NCI-H2227 (cell line): ENCODE measurements at regions not wholly inside any gene's neighbourhood (a gene's known extent, or its start where the extent isn't known, plus 50 kb on each side); places are given as distances from the start of the nearest gene placed in this dataset.
A peak's percentile ranks its signal among the peaks of the same experiment; 100 is the strongest.
"Not testable (repeated sequence)": the region's sequence is repeated elsewhere in the genome, so short reads cannot be mapped to it uniquely, and the experiment has no call there.

Source experiments
- DNase-seq: peaks from one replicate; lab custom pipeline; 2025; ENCODE audit not compliant: unreplicated experiment; lab: John Stamatoyannopoulos, UW

GRCh38 chr13:53266757-53267156, 238.1 kb downstream of the OLFM4 start:
- no peak for DNase-seq

- DNase-seq, result no peak
Measured at GRCh38 chr13:53269634-53270033, 241.0 kb downstream of the OLFM4 start.

GRCh38 chr13:53272873-53273272, 244.3 kb downstream of the OLFM4 start:
- no peak for DNase-seq

GRCh38 chr13:53276265-53276664, 247.7 kb downstream of the OLFM4 start:
- DNase-seq, result no peak

GRCh38 chr13:53281677-53282076, 253.1 kb downstream of the OLFM4 start:
- no peak for DNase-seq

- DNase-seq, result no peak
Measured at GRCh38 chr13:53285896-53286430, 257.4 kb downstream of the OLFM4 start.

- no peak for DNase-seq
Measured at GRCh38 chr13:53298396-53298795, 269.8 kb downstream of the OLFM4 start.

- peak; percentile 67 for DNase-seq
Measured at GRCh38 chr13:53301449-53301848, 272.8 kb downstream of the OLFM4 start.

GRCh38 chr13:53305419-53305818, 276.8 kb downstream of the OLFM4 start:
- not testable (repeated sequence) for DNase-seq

GRCh38 chr13:53310786-53311185, 282.2 kb downstream of the OLFM4 start:
- DNase-seq, result peak; percentile 4

- DNase-seq, result no peak
Measured at GRCh38 chr13:53311561-53311960, 282.9 kb downstream of the OLFM4 start.

- DNase-seq, result no peak
Measured at GRCh38 chr13:53321296-53321801, 292.7 kb downstream of the OLFM4 start.

- DNase-seq, result no peak
Measured at GRCh38 chr13:53324656-53325055, 296.0 kb downstream of the OLFM4 start.

GRCh38 chr13:53326716-53327115, 298.1 kb downstream of the OLFM4 start:
- DNase-seq, result no peak

GRCh38 chr13:53327680-53328315, 299.2 kb downstream of the OLFM4 start:
- no peak for DNase-seq

- no peak for DNase-seq
Measured at GRCh38 chr13:53336441-53337160, 308.0 kb downstream of the OLFM4 start.

GRCh38 chr13:53338760-53339159, 310.1 kb downstream of the OLFM4 start:
- DNase-seq, result no peak

GRCh38 chr13:53340505-53341143, 312.0 kb downstream of the OLFM4 start:
- DNase-seq, result no peak

- no peak for DNase-seq
Measured at GRCh38 chr13:53341144-53341510, 312.5 kb downstream of the OLFM4 start.

GRCh38 chr13:53342623-53343360, 314.2 kb downstream of the OLFM4 start:
- DNase-seq, result no peak

- no peak for DNase-seq
Measured at GRCh38 chr13:53343361-53343744, 314.7 kb downstream of the OLFM4 start.
